ENCODE measurements at regions not wholly inside any gene's neighbourhood (a gene's known extent, or its start where the extent isn't known, plus 50 kb on each side); places are given as distances from the start of the nearest gene placed in this dataset.

- no peak for TF ChIP-seq CTCF (conservative IDR thresholded peaks at IDR 0.05; ENCODE audit: low read depth, low read length)
- no peak for TF ChIP-seq MAFK (IDR thresholded peaks at IDR 0.05; ENCODE audit: low read depth, low read length)
- TF ChIP-seq MXI1 (IDR thresholded peaks at IDR 0.05; ENCODE audit: borderline replicate concordance, low read depth, low read length), result no peak
- TF ChIP-seq POLR2A (IDR thresholded peaks at IDR 0.05; ENCODE audit: low read depth, low read length), result no peak
Observed at GRCh38 chr5:103612545-103612944, 50.0 kb upstream of the NUDT12 start.

Data from IMR-90 (cell line).